HepG2 (cell line): ENCODE measurements at regions not wholly inside any gene's neighbourhood (a gene's known extent, or its start where the extent isn't known, plus 50 kb on each side); places are given as distances from the start of the nearest gene placed in this dataset.

Experiments used
- ATAC-seq: fragments of 200-7000 bp; cut with Tn5 transposase; 3 replicates; pipeline ENCODE4 v1.9.1; 2020; ENCODE audit warnings: mild to moderate bottlenecking, moderate library complexity
- BruUV-seq: library from RNA; stranded (reverse); fragments of 400-500 nt; replicated peaks from 2 replicates; lab custom pipeline; 2021; lab: Mats Ljungman, UMichigan
- CTCF ChIA-PET: fragments of 300-600 bp; formaldehyde crosslinking; extraction: SDS; loops from one replicate; lab custom pipeline; 2021; ENCODE audit warnings: low total read pairs, inconsistent platforms, low intra/inter-chr PET ratio; lab: Yijun Ruan, JAX
- POLR2A ChIA-PET: fragments of 350-600 bp; sonication (Branson Sonifier 250); formaldehyde crosslinking; loops from one replicate; lab custom pipeline; 2020; ENCODE audit warnings: antibody characterized with exemption, inconsistent platforms; lab: Yijun Ruan, JAX
- DNase-seq: peaks from one replicate; pipeline ENCODE4 v3.0.0-alpha.2; 2015; ENCODE audit warnings: low spot score
- FAIRE-seq: peaks from 3 replicates; lab custom pipeline; 2011; peaks lifted over from hg19 to GRCh38; lab: Jason Lieb, UNC
- H2AFZ ChIP-seq: one replicate; pipeline ENCODE4 v1.6.1; 2011; ENCODE audit warnings: low read length, inconsistent platforms
- H3K27ac ChIP-seq: fragments of 300-600 bp; 3 replicates; pipeline ENCODE4 v1.8.0; 2011; ENCODE audit warnings: mixed run types, mild to moderate bottlenecking, mixed read lengths, low read length, inconsistent platforms; ENCODE audit not compliant: insufficient read depth; ENCODE audit errors: extremely low read length
- H3K27me3 ChIP-seq, 2 experiments: fragments of 200-600 bp in 1 of 2; 2 replicates in 1 of 2; 3 replicates in 1 of 2; pipeline versions ENCODE4 v1.6.0 to v1.8.0; 2011; ENCODE audit warnings: low read length in 2 of 2, mild to moderate bottlenecking in 2 of 2, moderate library complexity in 2 of 2, inconsistent platforms in 1 of 2; ENCODE audit not compliant: insufficient read depth in 2 of 2, control insufficient read depth in 1 of 2
- H3K36me3 ChIP-seq, 2 experiments: fragments of 200-600 bp in 1 of 2; replicated peaks in 1 of 2; 2 replicates in 1 of 2; 3 replicates in 1 of 2; pipeline versions ENCODE4 v1.5.1 to v1.8.0; 2011; ENCODE audit warnings: low read length in 2 of 2, inconsistent platforms in 1 of 2; ENCODE audit not compliant: insufficient read depth in 2 of 2, control insufficient read depth in 1 of 2
- H3K4me1 ChIP-seq: 2 replicates; pipeline ENCODE4 v1.5.1; 2012; ENCODE audit warnings: low read length, inconsistent platforms; ENCODE audit not compliant: insufficient read depth
- H3K4me2 ChIP-seq: 2 replicates; pipeline ENCODE4 v1.6.0; 2011; ENCODE audit warnings: low read depth, low read length, inconsistent platforms
- H3K4me3 ChIP-seq, 3 experiments: fragments of 200-600 bp in 1 of 3; sonication (generic), shearing (Covaris generic) in 1 of 3; replicated peaks in 1 of 3; 2 replicates each; pipeline ENCODE4 v1.5.1; 2011 to 2016; ENCODE audit warnings: low read length in 3 of 3, inconsistent platforms in 2 of 3, low read depth in 2 of 3, mild to moderate bottlenecking in 2 of 3, control low read depth in 1 of 3, mixed read lengths in 1 of 3; ENCODE audit not compliant: insufficient read depth in 1 of 3
- H3K79me2 ChIP-seq: one replicate; pipeline ENCODE4 v1.6.1; 2011; ENCODE audit warnings: low read length, inconsistent platforms; ENCODE audit not compliant: insufficient read depth
- H3K9ac ChIP-seq: 2 replicates; pipeline ENCODE4 v1.6.0; 2011; ENCODE audit warnings: mild to moderate bottlenecking, low read depth, low read length, inconsistent platforms; ENCODE audit not compliant: insufficient read depth
- H3K9me3 ChIP-seq: 2 replicates; pipeline ENCODE4 v1.5.1; 2012; ENCODE audit warnings: mild to moderate bottlenecking, low read length
- H4K20me1 ChIP-seq: 2 replicates; pipeline ENCODE4 v1.6.0; 2011; ENCODE audit warnings: inconsistent platforms, mild to moderate bottlenecking, low read length, moderate library complexity; ENCODE audit not compliant: insufficient read depth
- ELF1 ChIP-seq: sonication (generic); formaldehyde crosslinking; IDR thresholded peaks from 2 replicates; pipeline ENCODE4 v1.4.0; 2020; ENCODE audit warnings: missing genetic modification reagents
- MAFF ChIP-seq: IDR thresholded peaks from 2 replicates; pipeline ENCODE4 v1.6.1; 2011; ENCODE audit warnings: low read depth, low read length, improper control_type of control experiment
- MAFK ChIP-seq, 2 experiments: IDR thresholded peaks in 1 of 2; conservative IDR thresholded peaks in 1 of 2; 2 replicates each; pipeline ENCODE4 v1.6.1; 2011; ENCODE audit warnings: improper control_type of control experiment in 2 of 2, low read length in 2 of 2
- MXD4 ChIP-seq: IDR thresholded peaks from 2 replicates; pipeline ENCODE4 v1.6.1; 2016; ENCODE audit warnings: mild to moderate bottlenecking, missing biosample characterization, missing genetic modification reagents
- SKI ChIP-seq: fragments of 450-650 bp; IDR thresholded peaks from one replicate; pipeline ENCODE4 v1.6.1; 2018; ENCODE audit warnings: mild to moderate bottlenecking; ENCODE audit not compliant: partially characterized antibody
- TCF12 ChIP-seq, 2 experiments: fragments of 450-650 bp in 1 of 2; sonication (generic) in 1 of 2; formaldehyde crosslinking in 1 of 2; IDR thresholded peaks; 2 replicates each; pipeline versions ENCODE4 v1.6.1 to v1.8.0; 2017 to 2022; ENCODE audit warnings: antibody characterized with exemption in 1 of 2, mild to moderate bottlenecking in 1 of 2, missing genetic modification reagents in 1 of 2, moderate library complexity in 1 of 2
- ZBTB42 ChIP-seq: sonication (generic); formaldehyde crosslinking; IDR thresholded peaks from 2 replicates; pipeline ENCODE4 v1.5.0; 2020; ENCODE audit warnings: mild to moderate bottlenecking, missing genetic modification reagents
- ZHX1 ChIP-seq: sonication (generic); formaldehyde crosslinking; IDR thresholded peaks from 2 replicates; pipeline ENCODE4 v1.8.1; 2022; ENCODE audit warnings: low read depth, mild to moderate bottlenecking, missing genetic modification reagents
- ZNF383 ChIP-seq: sonication (generic); formaldehyde crosslinking; IDR thresholded peaks from 2 replicates; pipeline ENCODE4 v1.4.0; 2020; ENCODE audit warnings: missing genetic modification reagents, mild to moderate bottlenecking, borderline replicate concordance
- ZNF652 ChIP-seq: IDR thresholded peaks from 2 replicates; pipeline ENCODE4 v1.6.1; 2016; ENCODE audit warnings: low read depth, borderline replicate concordance
- ZSCAN12 ChIP-seq: sonication (generic); formaldehyde crosslinking; IDR thresholded peaks from 2 replicates; pipeline ENCODE4 v1.9.0; 2021; ENCODE audit warnings: mild to moderate bottlenecking, missing genetic modification reagents
- WGBS: methylation state at CpG from one replicate; pipeline ENCODE4 v1.1.6; 2017; ENCODE audit warnings: low lambda C conversion rate; 5-methylcytosine and 5-hydroxymethylcytosine counted together
- in situ Hi-C: cut with HindIII; loops from 2 replicates; pipeline ENCODE4 v1.10.0; 2017; ENCODE audit warnings: low pct_unique_long_range_greater_than_20kb; ENCODE audit not compliant: extremely low pct_ligation_motif_present
- intact Hi-C: fragments of 100-400 bp; cut with micrococcal nuclease; formaldehyde crosslinking; loops from one replicate; pipeline ENCODE4 v1.10.0; 2022; ENCODE audit not compliant: unreplicated experiment

GRCh38 chrX:36640232-36640631 lies 367.9 kb upstream of the FAM47C start:
- no peak for TF ChIP-seq MXD4 (CRISPR knock-in tag)
- TF ChIP-seq MAFF, result peak; percentile 42
- TF ChIP-seq MAFK (conservative IDR thresholded peaks at IDR 0.05 in 1 of 2, IDR thresholded peaks at IDR 0.05 in 1 of 2; ENCODE audit: low read length in 2 of 2), result peak; percentile 10 to 80; a peak in 2 of 4 replicates
- no peak for TF ChIP-seq TCF12 (IDR thresholded peaks at IDR 0.05)
- no peak for TF ChIP-seq TCF12 (CRISPR knock-in tag; IDR thresholded peaks at IDR 0.05)
- TF ChIP-seq, all 625 proteins: peak for 2
- Histone ChIP-seq H3K4me3 (no peak overlapping the region), H3K27ac (no peak overlapping the region), H2AFZ (no peak overlapping the region), H4K20me1 (no peaks in the 10 kb centered on the region), H3K4me2 (no peak overlapping the region), H3K9me3 (0 out of 2 replicates have a peak, but pooled peaks cover 8% of the 10 kb centered on the region), H3K27me3 (no peaks in the 10 kb centered on the region), H3K9ac (no peak overlapping the region), H3K4me1 (no peaks in the 10 kb centered on the region), H3K36me3 (no peaks in the 10 kb centered on the region), H3K79me2 (no peaks in the 10 kb centered on the region)
- ChIA-PET POLR2A (no interaction called here), CTCF (no interaction called here)
- in situ Hi-C loops, result no loop called here
- intact Hi-C loops, result no loop called here
- 3% methylated on average over 3 of the region's 4 CpGs for WGBS
- no peak for FAIRE-seq
- no TSS peak for BruUV-seq
- no peak for ATAC-seq
- DNase-seq, result no peak

GRCh38 chrX:36642052-36642451 lies 366.1 kb upstream of the FAM47C start:
- Histone ChIP-seq H3K79me2 (no peaks in the 10 kb centered on the region), H3K4me1 (no peaks in the 10 kb centered on the region), H3K36me3 (no peaks in the 10 kb centered on the region), H3K4me2 (no peak overlapping the region), H2AFZ (no peak overlapping the region), H3K4me3 (no peak overlapping the region), H4K20me1 (no peaks in the 10 kb centered on the region), H3K27ac (no peak overlapping the region), H3K27me3 (no peaks in the 10 kb centered on the region), H3K9me3 (0 out of 2 replicates have a peak, but pooled peaks cover 1% of the 10 kb centered on the region), H3K9ac (no peak overlapping the region)
- FAIRE-seq, result no peak
- WGBS, result no CpG with 5 or more reads among the region's 3 CpGs
- ATAC-seq, result no peak
- ChIA-PET CTCF (no interaction called here), POLR2A (no interaction called here)
- in situ Hi-C loops, result no loop called here
- no peak for DNase-seq
- BruUV-seq, result no TSS peak
- TF ChIP-seq SKI, result no peak
- no peak for TF ChIP-seq ZNF652 (CRISPR knock-in tag)
- no peak for TF ChIP-seq ELF1 (CRISPR knock-in tag)
- TF ChIP-seq ZHX1, result no peak
- TF ChIP-seq ZBTB42 (CRISPR knock-in tag), result no peak
- TF ChIP-seq ZSCAN12 (CRISPR knock-in tag), result no peak
- no peak for TF ChIP-seq ZNF383 (CRISPR knock-in tag)
- intact Hi-C loops, result no loop called here
